Spleen (tissue), 11 donors: ENCODE measurements at regions not wholly inside any gene's neighbourhood (a gene's known extent, or its start where the extent isn't known, plus 50 kb on each side); places are given as distances from the start of the nearest gene placed in this dataset.

Source experiments
- DNase-seq: peaks from one replicate; pipeline ENCODE4 v3.0.0-alpha.2; 2020
- H3K27ac ChIP-seq, 8 donors: fragments of 200-600 bp; sonication (generic) in 7 of 8; 1 replicate in 4 of 8; 2 replicates in 4 of 8; pipeline versions ENCODE4 v1.5.0 to v1.8.0; 2016 to 2021; ENCODE audit warnings: inconsistent platforms in 4 of 8, mild to moderate bottlenecking in 4 of 8, moderate library complexity in 1 of 8
- H3K27me3 ChIP-seq, 7 donors: fragments of 200-600 bp; sonication (generic) in 6 of 7; replicated peaks in 1 of 7; 1 replicate in 4 of 7; 2 replicates in 3 of 7; pipeline versions ENCODE4 v1.5.0 to v1.8.0; 2016 to 2021; ENCODE audit warnings: inconsistent platforms in 3 of 7, mild to moderate bottlenecking in 1 of 7
- H3K36me3 ChIP-seq, 6 donors: fragments of 200-600 bp; sonication (generic) in 5 of 6; 1 replicate in 4 of 6; 2 replicates in 2 of 6; pipeline versions ENCODE4 v1.5.0 to v1.8.0; 2016 to 2021; ENCODE audit warnings: inconsistent platforms in 2 of 6
- H3K4me1 ChIP-seq, 6 donors: fragments of 200-600 bp; sonication (generic) in 5 of 6; 1 replicate in 3 of 6; 2 replicates in 3 of 6; pipeline versions ENCODE4 v1.5.0 to v1.8.0; 2016 to 2021; ENCODE audit warnings: inconsistent platforms in 3 of 6
- H3K4me3 ChIP-seq, 8 donors: fragments of 200-600 bp; sonication (generic) in 7 of 8; 1 replicate in 4 of 8; 2 replicates in 4 of 8; pipeline versions ENCODE4 v1.5.0 to v1.8.0; 2016 to 2021; ENCODE audit warnings: inconsistent platforms in 4 of 8, mild to moderate bottlenecking in 4 of 8, moderate library complexity in 2 of 8
- H3K9me3 ChIP-seq, 8 donors: fragments of 200-600 bp; sonication (generic) in 7 of 8; 1 replicate in 4 of 8; 2 replicates in 4 of 8; pipeline versions ENCODE4 v1.5.0 to v1.8.0; 2016 to 2021; ENCODE audit warnings: inconsistent platforms in 4 of 8
- POLR2A ChIP-seq, 3 donors: fragments of 450-650 bp; IDR thresholded peaks; one replicate each; pipeline ENCODE4 v1.5.1; 2017; ENCODE audit warnings: antibody characterized with exemption in 3 of 3, mild to moderate bottlenecking in 1 of 3
- POLR2AphosphoS5 ChIP-seq, 3 donors: sonication (generic); formaldehyde crosslinking; IDR thresholded peaks; one replicate each; pipeline ENCODE4 v1.5.1; 2017; ENCODE audit warnings: antibody characterized with exemption in 3 of 3
- WGBS, 5 donors: extraction: QIAGEN DNeasy Blood & Tissue Kit in 3 of 5; methylation state at CpG; one replicate each; pipeline versions ENCODE4 v1.1.5 to v1.1.7; 2013 to 2018; 5-methylcytosine and 5-hydroxymethylcytosine counted together
- intact Hi-C: fragments of 100-400 bp; cut with DNase I; formaldehyde crosslinking; loops from one replicate; pipeline ENCODE4 v1.15.0; 2023; ENCODE audit warnings: low total_unique reads
- TF ChIP-seq, protein P1 (sequence below), 11 experiments: fragments of 200-600 bp in 7 of 11; fragments of 450-650 bp in 4 of 11; sonication (generic) in 4 of 11; IDR thresholded peaks in 8 of 11; conservative IDR thresholded peaks in 3 of 11; 1 replicate in 7 of 11; 2 replicates in 4 of 11; pipeline versions ENCODE4 v1.4.0 to v1.8.0; 2016 to 2021; ENCODE audit warnings: antibody characterized with exemption in 11 of 11, inconsistent platforms in 4 of 11, mild to moderate bottlenecking in 1 of 11
- donor health status: healthy with polysubstance abuse.
- donor health status: DM: no; HTN: no; CAD: no; lungs with moderate emphysema.
- donor health status: DM: no; HTN: no; CAD: no.
- donor health status: Bipolar disorder and iron deficiency.
- donor health status: healthy.
- donor health status: DM: no; HTN: no; CAD: no.
- donor health status: DM: yes; HTN: yes; CAD: no.

DNA sequence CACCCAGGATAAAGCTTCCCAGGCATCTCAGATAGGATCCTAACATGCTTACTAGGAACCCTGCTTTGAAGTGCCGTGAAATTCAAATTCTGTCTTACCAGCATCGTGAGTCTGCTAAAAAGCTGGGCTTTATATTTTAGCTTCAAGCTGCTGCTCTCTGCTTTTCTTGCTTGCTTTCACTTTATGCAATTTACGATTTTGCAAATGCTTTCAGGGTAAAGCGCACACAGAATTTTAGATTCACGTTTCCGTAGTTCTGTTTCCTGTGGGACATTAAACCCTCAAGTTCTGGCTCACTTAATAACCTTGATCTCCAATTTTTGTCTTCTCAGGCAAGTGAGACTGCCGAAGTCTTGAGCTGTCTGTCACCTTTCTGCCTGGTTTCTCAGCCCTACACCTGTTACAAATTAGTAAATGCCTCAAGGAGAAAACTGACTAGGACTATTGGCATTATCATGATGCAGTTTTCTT lies 170.5 kb upstream of the TGFBR2 start:
- no peaks in the 10 kb centered on the region for H3K9me3 ChIP-seq
- peak overlapping the region in 6 of 8 donors; percentile 34 to 60 (median 52) for H3K27ac ChIP-seq
- TF ChIP-seq, protein P1, sequence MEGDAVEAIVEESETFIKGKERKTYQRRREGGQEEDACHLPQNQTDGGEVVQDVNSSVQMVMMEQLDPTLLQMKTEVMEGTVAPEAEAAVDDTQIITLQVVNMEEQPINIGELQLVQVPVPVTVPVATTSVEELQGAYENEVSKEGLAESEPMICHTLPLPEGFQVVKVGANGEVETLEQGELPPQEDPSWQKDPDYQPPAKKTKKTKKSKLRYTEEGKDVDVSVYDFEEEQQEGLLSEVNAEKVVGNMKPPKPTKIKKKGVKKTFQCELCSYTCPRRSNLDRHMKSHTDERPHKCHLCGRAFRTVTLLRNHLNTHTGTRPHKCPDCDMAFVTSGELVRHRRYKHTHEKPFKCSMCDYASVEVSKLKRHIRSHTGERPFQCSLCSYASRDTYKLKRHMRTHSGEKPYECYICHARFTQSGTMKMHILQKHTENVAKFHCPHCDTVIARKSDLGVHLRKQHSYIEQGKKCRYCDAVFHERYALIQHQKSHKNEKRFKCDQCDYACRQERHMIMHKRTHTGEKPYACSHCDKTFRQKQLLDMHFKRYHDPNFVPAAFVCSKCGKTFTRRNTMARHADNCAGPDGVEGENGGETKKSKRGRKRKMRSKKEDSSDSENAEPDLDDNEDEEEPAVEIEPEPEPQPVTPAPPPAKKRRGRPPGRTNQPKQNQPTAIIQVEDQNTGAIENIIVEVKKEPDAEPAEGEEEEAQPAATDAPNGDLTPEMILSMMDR (IDR thresholded peaks at IDR 0.05 in 8 of 11, conservative IDR thresholded peaks at IDR 0.05 in 3 of 11): no peak
- TF ChIP-seq POLR2AphosphoS5 (IDR thresholded peaks at IDR 0.05): no peak
- intact Hi-C loops: no loop called here
- no peaks in the 10 kb centered on the region for H3K27me3 ChIP-seq
- peak overlapping the region in 4 of 8 donors; percentile 3 to 54 (median 10) for H3K4me3 ChIP-seq
- no peak for DNase-seq
- peaks cover 0 to 44% (median 22%) of the 10 kb centered on the region in 6 donors for H3K4me1 ChIP-seq
- WGBS, 5 donors: 30 to 47% (median 36%) methylated on average over 7 of the region's 7 CpGs
- no peaks in the 10 kb centered on the region for H3K36me3 ChIP-seq

DNA sequence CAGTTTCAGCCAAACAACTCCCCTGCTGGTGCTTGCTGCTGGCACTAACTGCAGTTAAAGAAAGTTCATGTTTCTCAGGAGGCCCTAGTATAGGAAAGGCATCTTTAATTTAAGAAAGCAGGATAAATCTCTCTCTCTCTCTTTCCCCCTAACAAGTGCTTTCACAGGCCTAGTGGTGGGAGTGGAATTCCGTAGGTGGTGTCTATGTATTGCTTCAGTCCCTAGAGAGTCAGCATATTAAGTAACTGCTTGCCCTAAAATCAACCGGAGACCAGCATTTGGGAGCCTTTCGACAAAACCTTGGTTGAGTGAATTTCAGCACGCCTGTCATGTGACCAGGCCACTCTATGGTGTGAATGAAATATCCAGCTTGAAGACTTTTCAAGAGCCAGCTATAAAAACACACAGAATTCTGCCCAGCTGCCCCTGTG lies 169.2 kb upstream of the TGFBR2 start:
- intact Hi-C loops: no loop called here
- no peak for DNase-seq
- H3K27me3 ChIP-seq: no peaks in the 10 kb centered on the region
- no peak overlapping the region for H3K4me3 ChIP-seq
- H3K27ac ChIP-seq: peak overlapping the region in 2 of 8 donors; percentile 4 to 14
- H3K9me3 ChIP-seq: no peaks in the 10 kb centered on the region
- H3K36me3 ChIP-seq: no peaks in the 10 kb centered on the region
- WGBS, 5 donors: 56 to 71% (median 64%) methylated on average over 4 of the region's 4 CpGs
- peaks cover 0 to 44% (median 22%) of the 10 kb centered on the region in 6 donors for H3K4me1 ChIP-seq
- TF ChIP-seq POLR2A (IDR thresholded peaks at IDR 0.05): no peak
- TF ChIP-seq, protein P1 (IDR thresholded peaks at IDR 0.05 in 8 of 11, conservative IDR thresholded peaks at IDR 0.05 in 3 of 11): no peak
- TF ChIP-seq POLR2AphosphoS5 (IDR thresholded peaks at IDR 0.05): no peak

GRCh38 chr3:30438126-30438525 lies 168.3 kb upstream of the TGFBR2 start:
- DNase-seq: no peak
- no peaks in the 10 kb centered on the region for H3K36me3 ChIP-seq
- peaks cover 0 to 44% (median 22%) of the 10 kb centered on the region in 6 donors for H3K4me1 ChIP-seq
- intact Hi-C loops: no loop called here
- TF ChIP-seq, protein P1 (IDR thresholded peaks at IDR 0.05 in 8 of 11, conservative IDR thresholded peaks at IDR 0.05 in 3 of 11): no peak
- TF ChIP-seq POLR2A (IDR thresholded peaks at IDR 0.05) (no peak), POLR2AphosphoS5 (IDR thresholded peaks at IDR 0.05) (no peak)
- WGBS, 5 donors: 61 to 85% (median 73%) methylated on average over 2 of the region's 2 CpGs
- no peak overlapping the region for H3K27ac ChIP-seq
- no peak overlapping the region for H3K4me3 ChIP-seq
- no peaks in the 10 kb centered on the region for H3K9me3 ChIP-seq
- H3K27me3 ChIP-seq: no peaks in the 10 kb centered on the region

- Histone ChIP-seq H3K4me1 (peaks cover 0 to 39% (median 22%) of the 10 kb centered on the region in 6 donors), H3K27ac (no peak overlapping the region), H3K9me3 (no peaks in the 10 kb centered on the region), H3K27me3 (no peaks in the 10 kb centered on the region), H3K4me3 (no peak overlapping the region), H3K36me3 (no peaks in the 10 kb centered on the region)
- 90 to 95% (median 91%) methylated on average over 9 of the region's 9 CpGs for WGBS, 5 donors
- no peak for DNase-seq
- TF ChIP-seq, protein P1 (IDR thresholded peaks at IDR 0.05 in 8 of 11, conservative IDR thresholded peaks at IDR 0.05 in 3 of 11): no peak
- no peak for TF ChIP-seq POLR2A (IDR thresholded peaks at IDR 0.05)
- TF ChIP-seq POLR2AphosphoS5 (IDR thresholded peaks at IDR 0.05): no peak
- intact Hi-C loops: no loop called here
These were observed 166.8 kb upstream of the TGFBR2 start for GRCh38 chr3:30439451-30440053.
